GM11168 (cell line): ENCODE measurements at regions not wholly inside any gene's neighbourhood (a gene's known extent, or its start where the extent isn't known, plus 50 kb on each side); places are given as distances from the start of the nearest gene placed in this dataset.
"Not testable (repeated sequence)": the region's sequence is repeated elsewhere in the genome, so short reads cannot be mapped to it uniquely, and the experiment has no call there.

ENCODE experiments used
- in situ Hi-C: fragments of 300-500 bp; cut with MboI; formaldehyde crosslinking; loops from one replicate; pipeline ENCODE4 v1.12.0; 2022; ENCODE audit warnings: low sequenced_read_pairs; ENCODE audit not compliant: unreplicated experiment

DNA sequence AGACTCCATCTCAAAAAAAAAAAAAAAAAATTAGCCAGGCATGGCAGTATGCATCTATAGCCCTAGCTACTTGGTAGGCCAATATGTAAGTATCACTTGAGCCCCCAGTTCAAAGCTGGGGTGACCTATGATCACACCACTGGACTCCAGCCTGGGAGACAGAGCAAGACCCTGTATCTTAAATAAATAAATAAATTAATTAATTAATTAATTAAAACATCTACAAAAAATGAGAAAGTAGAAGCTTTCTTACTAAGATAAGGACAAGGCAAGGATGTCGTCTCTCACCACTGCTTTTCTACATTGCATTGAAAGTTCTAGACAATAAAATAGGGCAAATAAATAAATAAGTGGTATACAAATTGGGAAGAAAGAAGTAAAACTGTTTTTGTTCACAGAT, 134.3 kb upstream of the CARMIL1 start:
- in situ Hi-C loops, result no loop called here

DNA sequence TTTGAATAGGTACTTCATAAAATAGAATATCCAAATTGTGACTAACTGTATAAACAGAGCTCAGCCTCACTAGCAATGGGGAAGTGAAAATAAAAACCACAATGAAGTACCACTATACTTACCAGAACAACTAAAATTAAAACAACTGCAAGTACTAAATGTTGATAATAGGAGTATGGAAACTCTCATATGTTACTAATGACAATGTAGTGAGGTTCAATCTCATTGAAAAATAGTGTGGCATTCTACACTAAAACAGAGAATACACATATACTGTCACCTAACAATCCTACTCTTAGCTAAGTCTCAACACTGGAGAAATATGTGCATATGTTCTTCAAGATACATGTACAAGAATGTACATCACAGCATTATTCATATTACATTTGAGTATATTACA, 132.0 kb upstream of the CARMIL1 start:
- in situ Hi-C loops, result no loop called here

DNA sequence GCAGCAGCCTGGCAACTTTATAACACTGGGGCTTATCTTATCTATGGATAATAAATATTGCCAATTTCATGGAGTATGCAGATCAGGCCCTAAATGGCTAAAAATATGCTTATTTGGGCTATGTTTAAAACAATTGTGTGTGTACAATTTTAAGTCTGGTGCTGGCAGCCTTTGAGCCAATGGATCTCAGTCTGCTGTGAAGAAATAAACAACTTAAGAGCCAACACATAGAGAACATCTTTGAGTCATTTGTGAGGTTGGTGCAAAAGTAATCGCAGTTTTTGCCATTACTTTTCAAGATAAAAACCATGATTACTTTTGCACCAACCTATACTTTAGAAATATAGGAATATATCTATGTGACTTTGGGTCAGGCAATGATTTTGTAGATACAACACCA, 129.1 kb upstream of the CARMIL1 start:
- in situ Hi-C loops, result no loop called here

- in situ Hi-C loops, result no loop called here
Observed at GRCh38 chr6:25150863-25151262, 128.3 kb upstream of the CARMIL1 start.

- in situ Hi-C loops, result no loop called here
Observed at GRCh38 chr6:25153079-25153478, 126.1 kb upstream of the CARMIL1 start.

- in situ Hi-C loops, result no loop called here
Observed at GRCh38 chr6:25154034-25154596, 125.1 kb upstream of the CARMIL1 start.

DNA sequence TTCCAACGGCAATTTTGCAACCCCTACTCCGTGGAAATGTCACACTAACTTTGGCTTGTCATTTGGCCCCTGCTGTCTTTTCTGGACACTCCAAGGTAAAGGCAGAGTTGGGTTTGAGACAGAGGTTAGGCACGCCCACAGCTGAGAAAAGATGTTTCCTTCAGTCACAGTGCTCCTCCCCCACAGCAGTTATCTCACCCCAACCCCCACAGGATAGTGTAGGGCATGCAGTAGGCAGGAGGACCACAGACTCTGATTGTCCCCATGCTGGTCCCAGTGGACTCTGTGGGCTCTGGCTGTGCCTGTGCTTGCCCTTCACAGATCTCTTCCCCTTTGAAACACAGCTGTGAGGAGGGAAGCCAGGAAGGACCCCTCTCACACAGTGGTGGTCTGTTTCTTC, 124.0 kb upstream of the CARMIL1 start:
- in situ Hi-C loops, result no loop called here

DNA sequence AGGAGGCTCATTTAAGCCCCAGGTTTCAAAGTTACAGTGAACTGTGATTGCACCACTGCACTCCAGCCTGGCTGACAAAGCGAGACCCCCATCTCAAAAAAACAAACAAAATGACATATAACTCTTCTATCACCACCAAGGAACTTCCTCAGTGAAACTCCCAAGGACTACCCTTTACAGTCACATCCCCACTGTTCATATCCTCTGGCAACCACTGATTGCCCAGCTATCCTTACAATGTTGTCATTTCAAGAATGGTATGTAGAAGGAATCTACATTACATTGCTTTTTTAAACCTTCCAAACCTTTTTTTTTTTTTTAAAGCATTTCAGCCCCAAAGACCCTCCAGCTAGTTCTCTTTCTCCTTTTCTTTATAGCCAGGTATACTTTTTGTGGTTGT, 123.1 kb upstream of the CARMIL1 start:
- in situ Hi-C loops, result no loop called here

DNA sequence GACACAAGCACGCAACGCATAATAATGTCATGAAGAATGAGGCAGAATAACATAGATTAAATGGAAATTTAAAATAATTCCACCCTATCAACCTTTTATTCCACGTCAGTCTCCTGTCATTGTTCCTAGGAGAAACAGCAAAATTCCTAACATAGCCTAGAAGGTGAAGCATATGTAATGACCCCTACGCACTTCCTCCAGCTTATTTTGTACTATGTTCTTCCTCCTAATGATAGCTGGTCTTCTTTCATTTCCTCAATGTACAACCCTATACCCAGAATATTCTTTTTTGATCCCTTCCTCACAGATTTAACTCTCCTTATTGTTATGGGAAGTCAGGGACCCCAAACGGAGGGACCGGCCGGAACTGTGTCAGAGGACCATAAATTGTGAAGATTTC, 122.0 kb upstream of the CARMIL1 start:
- in situ Hi-C loops, result no loop called here

GRCh38 chr6:25157842-25158241, 121.3 kb upstream of the CARMIL1 start:
- in situ Hi-C loops, result no loop called here

- in situ Hi-C loops, result not testable (repeated sequence)
Observed at GRCh38 chr6:25160134-25160533, 119.0 kb upstream of the CARMIL1 start.

DNA sequence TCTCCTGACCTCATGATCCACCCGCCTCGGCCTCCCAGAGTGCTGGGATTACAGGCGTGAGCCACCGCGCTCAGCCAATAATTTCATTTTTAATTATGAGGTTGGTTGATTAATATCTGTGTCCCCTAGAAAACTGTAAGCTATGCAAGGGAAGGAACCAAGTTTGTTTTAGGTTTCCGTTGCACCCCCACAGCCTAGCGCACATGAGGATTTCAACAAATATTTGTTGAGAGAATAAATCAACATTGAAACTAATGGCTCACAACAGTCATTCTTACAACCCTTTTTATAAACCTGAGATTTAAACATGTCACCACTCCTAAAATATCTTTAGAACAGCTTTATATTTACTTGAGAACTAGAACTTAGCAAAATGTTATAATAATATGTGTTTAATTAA, 114.0 kb upstream of the CARMIL1 start:
- in situ Hi-C loops, result no loop called here

DNA sequence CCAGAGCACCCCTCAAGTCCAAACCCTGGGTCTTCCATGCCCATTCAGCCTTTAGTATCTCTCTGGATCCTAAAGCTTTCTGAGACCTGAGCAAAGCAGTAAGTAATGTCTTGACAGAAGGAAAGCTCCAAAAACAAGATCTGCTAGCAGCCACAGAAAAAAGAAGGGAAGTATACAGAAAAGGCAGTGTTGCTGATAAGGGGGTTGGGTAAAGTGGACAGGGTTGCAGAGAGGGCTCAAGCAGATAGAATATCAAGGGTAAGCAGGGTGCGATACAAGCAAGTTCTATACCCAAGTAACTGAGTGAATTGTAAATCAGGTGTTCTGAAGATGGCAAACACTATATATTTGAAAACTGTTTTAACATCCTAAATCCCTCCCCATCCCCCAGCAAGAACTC, 113.4 kb upstream of the CARMIL1 start:
- in situ Hi-C loops, result no loop called here

GRCh38 chr6:25166955-25167748, 112.0 kb upstream of the CARMIL1 start:
- in situ Hi-C loops, result no loop called here

DNA sequence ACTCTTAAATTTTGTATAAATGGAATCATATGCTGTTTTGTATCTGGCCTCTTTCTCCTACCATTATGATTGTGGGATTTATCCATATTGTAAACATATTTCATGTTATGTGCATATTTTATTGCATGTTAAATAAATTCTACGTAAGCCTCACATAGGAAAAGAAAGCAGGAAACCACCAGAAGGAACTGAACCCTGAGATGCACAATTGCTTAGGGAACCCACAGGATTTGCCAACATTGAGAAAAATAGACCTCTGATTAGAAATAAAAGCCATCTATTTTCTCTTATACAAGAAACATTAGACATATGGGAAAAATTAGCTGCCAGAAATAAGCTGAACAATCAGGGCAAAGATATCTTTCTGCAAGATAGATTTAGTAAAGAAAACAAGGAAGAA, 111.2 kb upstream of the CARMIL1 start:
- in situ Hi-C loops, result no loop called here

GRCh38 chr6:25168637-25169036, 110.5 kb upstream of the CARMIL1 start:
- in situ Hi-C loops, result no loop called here

DNA sequence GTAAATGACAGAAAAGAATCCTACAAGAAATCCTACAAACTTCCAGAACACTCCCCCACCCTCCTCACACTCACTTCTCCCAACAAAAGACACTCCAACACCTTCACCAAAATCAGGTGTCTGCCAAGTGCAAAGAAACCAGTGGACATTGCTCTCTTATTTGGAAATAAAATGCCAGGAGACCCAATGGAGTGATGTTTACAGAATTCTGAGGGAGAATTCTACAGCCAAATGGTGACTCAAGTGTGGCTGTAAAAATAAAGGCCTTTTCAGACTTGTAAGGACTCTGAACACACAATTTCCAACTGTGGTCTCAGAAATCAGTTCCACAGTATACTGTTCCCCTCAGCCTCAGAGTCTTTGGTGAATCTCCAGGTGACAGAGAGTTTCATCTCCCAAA, 109.6 kb upstream of the CARMIL1 start:
- in situ Hi-C loops, result no loop called here

DNA sequence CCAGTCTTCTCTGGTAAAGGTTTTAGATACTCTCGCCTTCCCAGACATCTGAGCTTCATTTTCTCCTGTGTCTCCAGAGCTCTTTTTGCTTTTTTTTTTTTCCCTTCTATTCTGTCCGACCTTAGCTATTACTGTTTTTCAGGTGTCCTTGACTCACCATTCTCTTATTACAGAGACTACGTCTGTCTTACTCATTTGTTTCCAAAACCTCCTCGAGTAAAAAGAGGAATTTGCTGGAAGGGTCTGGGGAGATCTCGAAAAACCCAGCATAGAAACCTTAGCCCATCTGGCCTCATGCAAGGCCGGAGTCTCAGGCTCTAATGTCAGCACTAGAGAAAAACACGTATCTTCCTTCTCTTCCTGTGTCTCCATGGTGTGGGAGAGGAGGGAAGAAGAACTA, 109.2 kb upstream of the CARMIL1 start:
- in situ Hi-C loops, result no loop called here

DNA sequence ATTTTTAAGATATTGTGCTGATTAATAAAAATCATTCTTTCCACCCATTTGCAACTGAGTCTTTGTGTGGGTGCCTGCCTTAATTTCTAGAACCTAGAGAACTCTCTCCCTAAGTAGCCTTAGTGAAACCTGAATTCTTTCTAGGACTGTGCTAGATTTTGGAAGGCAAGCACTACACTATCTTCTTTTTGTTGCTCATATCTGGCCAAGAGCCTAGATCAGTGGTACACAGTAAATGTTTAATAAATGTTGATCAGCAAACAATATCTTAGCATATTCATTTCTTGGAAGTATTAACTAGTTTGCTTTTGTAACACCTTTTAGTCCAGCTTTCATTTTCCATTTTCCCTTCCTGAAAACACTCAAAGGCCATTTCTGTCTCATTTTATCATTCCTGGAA, 108.5 kb upstream of the CARMIL1 start:
- in situ Hi-C loops, result no loop called here

- in situ Hi-C loops, result no loop called here
Observed at GRCh38 chr6:25171301-25171700, 107.9 kb upstream of the CARMIL1 start.

- in situ Hi-C loops, result no loop called here
Observed at GRCh38 chr6:25172819-25173218, 106.4 kb upstream of the CARMIL1 start.

DNA sequence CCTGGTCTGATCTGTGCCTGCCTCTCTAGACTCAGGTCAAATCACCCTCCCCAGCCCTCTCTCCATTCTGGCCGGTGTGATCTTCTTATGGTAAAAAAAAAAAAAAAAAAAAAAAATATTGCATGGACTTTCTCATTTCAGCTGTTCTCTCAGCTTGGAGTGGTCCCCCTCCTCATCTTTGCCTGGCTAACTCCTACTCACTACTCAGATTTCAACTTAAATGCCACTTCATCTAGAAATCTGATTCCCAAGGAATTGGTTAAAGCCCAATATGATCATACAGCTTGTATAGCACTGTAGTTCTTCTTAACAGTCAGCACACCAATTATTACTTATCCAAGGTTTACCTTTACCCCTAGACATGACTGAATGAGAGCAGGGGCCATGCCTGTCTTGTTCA, 105.9 kb upstream of the CARMIL1 start:
- in situ Hi-C loops, result no loop called here
